ENCODE measurements at regions not wholly inside any gene's neighbourhood (a gene's known extent, or its start where the extent isn't known, plus 50 kb on each side); places are given as distances from the start of the nearest gene placed in this dataset.

- Histone ChIP-seq H3K4me1 (ENCODE audit: insufficient read depth, low read length) (no peaks in the 10 kb centered on the region), H3K27ac (ENCODE audit: low read depth, low read length) (no peak overlapping the region), H3K4me3 (ENCODE audit: low read length) (no peak overlapping the region), H3K9me3 (ENCODE audit: low read length) (no peaks in the 10 kb centered on the region), H3K27me3 (ENCODE audit: insufficient read depth, low read length, poor library complexity, severe bottlenecking) (no peaks in the 10 kb centered on the region), H3K36me3 (ENCODE audit: insufficient read depth, low read length) (no peaks in the 10 kb centered on the region)
- no peak for DNase-seq
- Mint-ChIP-seq H3K27ac (no peak overlapping the region), H3K9me3 (peaks cover 0 to 3% (median 0%) of the 10 kb centered on the region in 5 donors), H3K27me3 (peaks cover 3% of the 10 kb centered on the region in 2 donors), H3K4me1 (no peaks in the 10 kb centered on the region), H3K4me3 (no peak overlapping the region), H3K36me3 (no peaks in the 10 kb centered on the region)
- POLR2A ChIA-PET = interaction anchor here (0.7 kb wide), 1 partner anchor 590 kb away, joined by 4 read pairs; no protein-coding TSS in a partner anchor
- CTCF ChIA-PET = no interaction called here
Measured at GRCh38 chr2:67726416-67726815, 329.3 kb downstream of the ETAA1 start.

GRCh38 chr2:67727131-67727530 lies 330.0 kb downstream of the ETAA1 start:
- Mint-ChIP-seq H3K27ac (no peak overlapping the region), H3K27me3 (peaks cover 2 to 3% of the 10 kb centered on the region in 2 donors), H3K4me3 (no peak overlapping the region), H3K4me1 (no peaks in the 10 kb centered on the region), H3K36me3 (no peaks in the 10 kb centered on the region), H3K9me3 (peaks cover 0 to 3% (median 0%) of the 10 kb centered on the region in 5 donors)
- ChIA-PET POLR2A (no interaction called here), CTCF (no interaction called here)
- H3K9me3 ChIP-seq (ENCODE audit: low read length) = no peaks in the 10 kb centered on the region
- no peaks in the 10 kb centered on the region for H3K27me3 ChIP-seq (ENCODE audit: insufficient read depth, low read length, poor library complexity, severe bottlenecking)
- no peak overlapping the region for H3K4me3 ChIP-seq (ENCODE audit: low read length)
- no peak overlapping the region for H3K27ac ChIP-seq (ENCODE audit: low read depth, low read length)
- no peaks in the 10 kb centered on the region for H3K4me1 ChIP-seq (ENCODE audit: insufficient read depth, low read length)
- DNase-seq = no peak
- no peaks in the 10 kb centered on the region for H3K36me3 ChIP-seq (ENCODE audit: insufficient read depth, low read length)

GRCh38 chr2:67727623-67728022 lies 330.5 kb downstream of the ETAA1 start:
- Histone ChIP-seq H3K9me3 (ENCODE audit: low read length) (no peaks in the 10 kb centered on the region), H3K4me3 (ENCODE audit: low read length) (no peak overlapping the region), H3K4me1 (ENCODE audit: insufficient read depth, low read length) (no peaks in the 10 kb centered on the region), H3K27ac (ENCODE audit: low read depth, low read length) (no peak overlapping the region), H3K36me3 (ENCODE audit: insufficient read depth, low read length) (no peaks in the 10 kb centered on the region), H3K27me3 (ENCODE audit: insufficient read depth, low read length, poor library complexity, severe bottlenecking) (no peaks in the 10 kb centered on the region)
- H3K27ac Mint-ChIP-seq = no peak overlapping the region
- H3K4me1 Mint-ChIP-seq = no peaks in the 10 kb centered on the region
- H3K36me3 Mint-ChIP-seq = no peaks in the 10 kb centered on the region
- ChIA-PET CTCF (no interaction called here), POLR2A (no interaction called here)
- peaks cover 2 to 3% of the 10 kb centered on the region in 2 donors for H3K27me3 Mint-ChIP-seq
- H3K4me3 Mint-ChIP-seq = no peak overlapping the region
- no peak for DNase-seq
- peaks cover 0 to 3% (median 0%) of the 10 kb centered on the region in 5 donors for H3K9me3 Mint-ChIP-seq

- H3K4me1 Mint-ChIP-seq = no peaks in the 10 kb centered on the region
- Histone ChIP-seq H3K27me3 (ENCODE audit: insufficient read depth, low read length, poor library complexity, severe bottlenecking) (no peaks in the 10 kb centered on the region), H3K4me1 (ENCODE audit: insufficient read depth, low read length) (no peaks in the 10 kb centered on the region), H3K9me3 (ENCODE audit: low read length) (no peaks in the 10 kb centered on the region), H3K36me3 (ENCODE audit: insufficient read depth, low read length) (no peaks in the 10 kb centered on the region), H3K4me3 (ENCODE audit: low read length) (no peak overlapping the region), H3K27ac (ENCODE audit: low read depth, low read length) (no peak overlapping the region)
- no peak overlapping the region for H3K4me3 Mint-ChIP-seq
- H3K27ac Mint-ChIP-seq = no peak overlapping the region
- H3K27me3 Mint-ChIP-seq = peaks cover 0 to 2% of the 10 kb centered on the region in 2 donors
- CTCF ChIA-PET = no interaction called here
- peaks cover 0 to 2% (median 0%) of the 10 kb centered on the region in 5 donors for H3K9me3 Mint-ChIP-seq
- no peak for DNase-seq
- H3K36me3 Mint-ChIP-seq = no peaks in the 10 kb centered on the region
- POLR2A ChIA-PET = no interaction called here
Measured at GRCh38 chr2:67729474-67729873, 332.3 kb downstream of the ETAA1 start.

GRCh38 chr2:67733517-67733916 lies 329.3 kb downstream of the C1D start:
- DNase-seq = no peak
- Histone ChIP-seq H3K36me3 (ENCODE audit: insufficient read depth, low read length) (no peaks in the 10 kb centered on the region), H3K27me3 (ENCODE audit: insufficient read depth, low read length, poor library complexity, severe bottlenecking) (no peaks in the 10 kb centered on the region), H3K27ac (ENCODE audit: low read depth, low read length) (no peak overlapping the region), H3K4me3 (ENCODE audit: low read length) (no peak overlapping the region), H3K9me3 (ENCODE audit: low read length) (no peaks in the 10 kb centered on the region), H3K4me1 (ENCODE audit: insufficient read depth, low read length) (no peaks in the 10 kb centered on the region)
- Mint-ChIP-seq H3K36me3 (no peaks in the 10 kb centered on the region), H3K4me3 (no peak overlapping the region), H3K27ac (no peak overlapping the region), H3K27me3 (peaks cover 0 to 6% of the 10 kb centered on the region in 2 donors), H3K4me1 (no peaks in the 10 kb centered on the region), H3K9me3 (peaks cover 0 to 2% (median 0%) of the 10 kb centered on the region in 5 donors)
- POLR2A ChIA-PET = no interaction called here
- CTCF ChIA-PET = no interaction called here

- Mint-ChIP-seq H3K4me3 (no peak overlapping the region), H3K27me3 (peaks cover 1 to 4% of the 10 kb centered on the region in 2 donors), H3K4me1 (no peaks in the 10 kb centered on the region), H3K36me3 (no peaks in the 10 kb centered on the region), H3K27ac (no peak overlapping the region), H3K9me3 (peaks cover 0 to 3% (median 0%) of the 10 kb centered on the region in 5 donors)
- H3K9me3 ChIP-seq (ENCODE audit: low read length) = no peaks in the 10 kb centered on the region
- H3K27ac ChIP-seq (ENCODE audit: low read depth, low read length) = no peak overlapping the region
- no peak overlapping the region for H3K4me3 ChIP-seq (ENCODE audit: low read length)
- no peaks in the 10 kb centered on the region for H3K27me3 ChIP-seq (ENCODE audit: insufficient read depth, low read length, poor library complexity, severe bottlenecking)
- DNase-seq = no peak
- no peaks in the 10 kb centered on the region for H3K4me1 ChIP-seq (ENCODE audit: insufficient read depth, low read length)
- no peaks in the 10 kb centered on the region for H3K36me3 ChIP-seq (ENCODE audit: insufficient read depth, low read length)
- ChIA-PET POLR2A (no interaction called here), CTCF (no interaction called here)
Measured at GRCh38 chr2:67752199-67752598, 310.6 kb downstream of the C1D start.

- Histone ChIP-seq H3K4me1 (ENCODE audit: insufficient read depth, low read length) (no peaks in the 10 kb centered on the region), H3K36me3 (ENCODE audit: insufficient read depth, low read length) (no peaks in the 10 kb centered on the region), H3K9me3 (ENCODE audit: low read length) (no peaks in the 10 kb centered on the region), H3K27ac (ENCODE audit: low read depth, low read length) (no peak overlapping the region), H3K27me3 (ENCODE audit: insufficient read depth, low read length, poor library complexity, severe bottlenecking) (no peaks in the 10 kb centered on the region), H3K4me3 (ENCODE audit: low read length) (no peak overlapping the region)
- ChIA-PET POLR2A (no interaction called here), CTCF (no interaction called here)
- H3K36me3 Mint-ChIP-seq = no peaks in the 10 kb centered on the region
- H3K4me3 Mint-ChIP-seq = no peak overlapping the region
- no peaks in the 10 kb centered on the region for H3K4me1 Mint-ChIP-seq
- peaks cover 0 to 3% (median 0%) of the 10 kb centered on the region in 5 donors for H3K9me3 Mint-ChIP-seq
- peaks cover 1 to 4% of the 10 kb centered on the region in 2 donors for H3K27me3 Mint-ChIP-seq
- DNase-seq = no peak
- no peak overlapping the region for H3K27ac Mint-ChIP-seq
Measured at GRCh38 chr2:67752969-67753368, 309.8 kb downstream of the C1D start.

- Histone ChIP-seq H3K4me3 (ENCODE audit: low read length) (no peak overlapping the region), H3K4me1 (ENCODE audit: insufficient read depth, low read length) (no peaks in the 10 kb centered on the region), H3K36me3 (ENCODE audit: insufficient read depth, low read length) (no peaks in the 10 kb centered on the region), H3K9me3 (ENCODE audit: low read length) (no peaks in the 10 kb centered on the region), H3K27ac (ENCODE audit: low read depth, low read length) (no peak overlapping the region), H3K27me3 (ENCODE audit: insufficient read depth, low read length, poor library complexity, severe bottlenecking) (no peaks in the 10 kb centered on the region)
- Mint-ChIP-seq H3K36me3 (no peaks in the 10 kb centered on the region), H3K27ac (no peak overlapping the region), H3K27me3 (peaks cover 1 to 4% of the 10 kb centered on the region in 2 donors), H3K4me3 (no peak overlapping the region), H3K4me1 (no peaks in the 10 kb centered on the region), H3K9me3 (peaks cover 0 to 3% (median 0%) of the 10 kb centered on the region in 5 donors)
- DNase-seq = no peak
- POLR2A ChIA-PET = no interaction called here
- CTCF ChIA-PET = no interaction called here
Measured at GRCh38 chr2:67755156-67755882, 307.5 kb downstream of the C1D start.
